ENCODE measurements at regions not wholly inside any gene's neighbourhood (a gene's known extent, or its start where the extent isn't known, plus 50 kb on each side); places are given as distances from the start of the nearest gene placed in this dataset.

- ChIA-PET POLR2A (ENCODE audit: unreplicated experiment) (no interaction called here), CTCF (no interaction called here)
- Histone ChIP-seq H2BK5ac (ENCODE audit: low read depth, low read length, poor library complexity, severe bottlenecking) (no peak overlapping the region), H2AK9ac (replicated peaks; ENCODE audit: low read depth, low read length, poor library complexity) (no peak overlapping the region), H3K4me2 (ENCODE audit: low read depth, low read length) (no peak overlapping the region), H2AK5ac (ENCODE audit: low read depth, low read length) (no peak overlapping the region), H3K4me3 (ENCODE audit: insufficient read depth, low read depth, low read length) (no peak overlapping the region), H3K27me3 (ENCODE audit: control insufficient read depth, insufficient read depth, low read length) (no peaks in the 10 kb centered on the region), H2BK120ac (ENCODE audit: low read depth, low read length) (no peak overlapping the region), H4K8ac (ENCODE audit: low read depth in 2 of 2, low read length in 2 of 2) (no peak overlapping the region), H3K9me1 (ENCODE audit: insufficient read depth, low read length) (no peaks in the 10 kb centered on the region), H4K91ac (ENCODE audit: insufficient read depth, low read depth, low read length) (no peak overlapping the region), H3K4me1 (ENCODE audit: control insufficient read depth, insufficient read depth, low read length) (no peaks in the 10 kb centered on the region), H3K18ac (ENCODE audit: low read depth, low read length) (no peak overlapping the region), H3K79me1 (ENCODE audit: low read depth in 1 of 2, low read length in 2 of 2) (no peaks in the 10 kb centered on the region), H2BK15ac (ENCODE audit: low read depth, low read length) (no peak overlapping the region), H4K20me1 (ENCODE audit: insufficient read depth, low read length) (no peaks in the 10 kb centered on the region), H3K27ac (ENCODE audit: insufficient read depth, low read length) (no peak overlapping the region), H2BK20ac (ENCODE audit: low read depth, low read length) (no peak overlapping the region), H3K23ac (ENCODE audit: low read depth, low read length) (no peak overlapping the region), H3K36me3 (ENCODE audit: control insufficient read depth, insufficient read depth, low read length) (no peaks in the 10 kb centered on the region), H4K5ac (ENCODE audit: low read depth, low read length) (no peak overlapping the region), H3K9ac (ENCODE audit: low read depth, low read length) (no peak overlapping the region), H3K56ac (ENCODE audit: extremely low read depth, insufficient read depth, low read length) (no peak overlapping the region), H3K14ac (replicated peaks; ENCODE audit: low read depth, low read length) (no peak overlapping the region), H3K9me3 (ENCODE audit: control insufficient read depth, insufficient read depth, low read length) (no peaks in the 10 kb centered on the region), H2AFZ (replicated peaks; ENCODE audit: low read length, poor library complexity) (no peak overlapping the region), H3K4ac (ENCODE audit: low read depth, low read length) (no peak overlapping the region)
- intact Hi-C loops (cut with micrococcal nuclease): no loop called here
- TF ChIP-seq RAD21 (IDR thresholded peaks at IDR 0.05; ENCODE audit: low read length) (no peak), MAFK (IDR thresholded peaks at IDR 0.05; ENCODE audit: low read depth, low read length) (no peak), ELK1 (IDR thresholded peaks at IDR 0.05; ENCODE audit: borderline replicate concordance, low read depth, low read length) (no peak), USF2 (IDR thresholded peaks at IDR 0.05; ENCODE audit: low read depth, low read length) (no peak), RCOR1 (IDR thresholded peaks at IDR 0.05; ENCODE audit: insufficient replicate concordance, low read length) (no peak), SMC3 (IDR thresholded peaks at IDR 0.05; ENCODE audit: low read depth, low read length) (no peak), MXI1 (IDR thresholded peaks at IDR 0.05; ENCODE audit: borderline replicate concordance, low read depth, low read length) (no peak), CHD1 (IDR thresholded peaks at IDR 0.05; ENCODE audit: low read depth, low read length) (no peak), POLR2A (IDR thresholded peaks at IDR 0.05; ENCODE audit: low read depth, low read length) (no peak), RFX5 (IDR thresholded peaks at IDR 0.05; ENCODE audit: low read depth, low read length) (no peak), BHLHE40 (IDR thresholded peaks at IDR 0.05; ENCODE audit: low read depth, low read length) (no peak), CTCF (conservative IDR thresholded peaks at IDR 0.05; ENCODE audit: low read depth, low read length) (no peak), CEBPB (IDR thresholded peaks at IDR 0.05; ENCODE audit: low read depth, low read length) (no peak), MAZ (IDR thresholded peaks at IDR 0.05; ENCODE audit: borderline replicate concordance, low read depth, low read length) (no peak), NFE2L2 (IDR thresholded peaks at IDR 0.05; ENCODE audit: low read depth, low read length) (no peak), FOS (IDR thresholded peaks at IDR 0.05; ENCODE audit: low read depth, low read length) (no peak)
- in situ Hi-C loops (cut with MboI; ENCODE audit: low sequenced_read_pairs): no loop called here
- dilution Hi-C loops (cut with HindIII; ENCODE audit: low sequenced_read_pairs, unreplicated experiment): loop anchor here (25.0 kb wide), 1 partner anchor 879 kb away; no protein-coding TSS in a partner anchor
- no peak for DNase-seq
- no peak for ATAC-seq (ENCODE audit: low read depth)
- WGBS, 2 experiments (ENCODE audit: extremely low coverage in 2 of 2, insufficient read length in 1 of 2): no CpG with 5 or more reads among the region's 1 CpG
- no TSS peak for BruUV-seq (replicated peaks)
Measured at GRCh38 chr13:84933797-84934196, 865.4 kb downstream of the SLITRK6 start.

Data from IMR-90 (cell line).